ENCODE measurements at regions not wholly inside any gene's neighbourhood (a gene's known extent, or its start where the extent isn't known, plus 50 kb on each side); places are given as distances from the start of the nearest gene placed in this dataset.

GRCh38 chr7:36035186-36035585 lies 117.9 kb upstream of the EEPD1 start:
- CTCF ChIA-PET = no interaction called here

GRCh38 chr7:36036590-36036989 lies 116.5 kb upstream of the EEPD1 start:
- DNase-seq = no peak

More at GRCh38 chr7:36035186-36035585, 117.9 kb upstream of the EEPD1 start:
- peaks cover 33% of the 10 kb centered on the region for H3K27me3 Mint-ChIP-seq
- DNase-seq = no peak
- no peaks in the 10 kb centered on the region for H3K36me3 Mint-ChIP-seq
- H3K4me3 Mint-ChIP-seq = no peak overlapping the region
- no peaks in the 10 kb centered on the region for H3K9me3 Mint-ChIP-seq
- no peak overlapping the region for H3K27ac Mint-ChIP-seq
- H3K4me1 Mint-ChIP-seq = no peaks in the 10 kb centered on the region

GRCh38 chr7:36037121-36037662 lies 115.9 kb upstream of the EEPD1 start:
- peaks cover 25% of the 10 kb centered on the region for H3K27me3 Mint-ChIP-seq
- H3K9me3 Mint-ChIP-seq = no peaks in the 10 kb centered on the region
- no peak overlapping the region for H3K4me3 Mint-ChIP-seq
- CTCF ChIA-PET = no interaction called here
- no peak for DNase-seq
- no peak overlapping the region for H3K27ac Mint-ChIP-seq
- no peaks in the 10 kb centered on the region for H3K36me3 Mint-ChIP-seq
- no peaks in the 10 kb centered on the region for H3K4me1 Mint-ChIP-seq

More at GRCh38 chr7:36036590-36036989, 116.5 kb upstream of the EEPD1 start:
- Mint-ChIP-seq H3K9me3 (no peaks in the 10 kb centered on the region), H3K36me3 (no peaks in the 10 kb centered on the region), H3K4me3 (no peak overlapping the region), H3K4me1 (no peaks in the 10 kb centered on the region), H3K27ac (no peak overlapping the region), H3K27me3 (peaks cover 31% of the 10 kb centered on the region)
- CTCF ChIA-PET = no interaction called here

GRCh38 chr7:36038063-36038721 lies 114.9 kb upstream of the EEPD1 start:
- Mint-ChIP-seq H3K36me3 (no peaks in the 10 kb centered on the region), H3K27ac (no peak overlapping the region), H3K4me1 (no peaks in the 10 kb centered on the region), H3K4me3 (no peak overlapping the region), H3K27me3 (peaks cover 19% of the 10 kb centered on the region), H3K9me3 (no peaks in the 10 kb centered on the region)
- DNase-seq = no peak
- CTCF ChIA-PET = no interaction called here

GRCh38 chr7:36039243-36039642 lies 113.8 kb upstream of the EEPD1 start:
- no peaks in the 10 kb centered on the region for H3K36me3 Mint-ChIP-seq
- no peak overlapping the region for H3K27ac Mint-ChIP-seq
- H3K4me3 Mint-ChIP-seq = no peak overlapping the region
- DNase-seq = no peak
- no peaks in the 10 kb centered on the region for H3K9me3 Mint-ChIP-seq
- peaks cover 11% of the 10 kb centered on the region for H3K27me3 Mint-ChIP-seq
- CTCF ChIA-PET = interaction anchor here (1.0 kb wide), 1 partner anchor 253 kb away, joined by 3 read pairs; no protein-coding TSS in a partner anchor
- H3K4me1 Mint-ChIP-seq = no peaks in the 10 kb centered on the region

GRCh38 chr7:36039671-36040070 lies 113.4 kb upstream of the EEPD1 start:
- no peak overlapping the region for H3K4me3 Mint-ChIP-seq
- CTCF ChIA-PET = interaction anchor here (1.0 kb wide), 1 partner anchor 253 kb away, joined by 3 read pairs; no protein-coding TSS in a partner anchor

GRCh38 chr7:36040679-36041078 lies 112.4 kb upstream of the EEPD1 start:
- no peak for DNase-seq
- H3K9me3 Mint-ChIP-seq = no peaks in the 10 kb centered on the region
- H3K4me1 Mint-ChIP-seq = no peaks in the 10 kb centered on the region
- CTCF ChIA-PET = no interaction called here
- H3K27ac Mint-ChIP-seq = no peak overlapping the region
- no peaks in the 10 kb centered on the region for H3K36me3 Mint-ChIP-seq
- H3K4me3 Mint-ChIP-seq = no peak overlapping the region
- H3K27me3 Mint-ChIP-seq = peaks cover 11% of the 10 kb centered on the region

More at GRCh38 chr7:36039671-36040070, 113.4 kb upstream of the EEPD1 start:
- no peak for DNase-seq
- no peaks in the 10 kb centered on the region for H3K36me3 Mint-ChIP-seq
- H3K27me3 Mint-ChIP-seq = peaks cover 11% of the 10 kb centered on the region
- no peaks in the 10 kb centered on the region for H3K4me1 Mint-ChIP-seq
- H3K9me3 Mint-ChIP-seq = no peaks in the 10 kb centered on the region
- no peak overlapping the region for H3K27ac Mint-ChIP-seq

- H3K9me3 Mint-ChIP-seq = no peaks in the 10 kb centered on the region
- CTCF ChIA-PET = no interaction called here
- H3K27ac Mint-ChIP-seq = no peak overlapping the region
- H3K27me3 Mint-ChIP-seq = peaks cover 6% of the 10 kb centered on the region
- H3K4me3 Mint-ChIP-seq = no peak overlapping the region
- no peaks in the 10 kb centered on the region for H3K36me3 Mint-ChIP-seq
- no peaks in the 10 kb centered on the region for H3K4me1 Mint-ChIP-seq
- DNase-seq = no peak
Measured at GRCh38 chr7:36044101-36044892, 108.8 kb upstream of the EEPD1 start.

GRCh38 chr7:36045326-36045725 lies 107.7 kb upstream of the EEPD1 start:
- DNase-seq = no peak
- Mint-ChIP-seq H3K36me3 (no peaks in the 10 kb centered on the region), H3K9me3 (no peaks in the 10 kb centered on the region), H3K4me3 (no peak overlapping the region), H3K27me3 (peaks cover 6% of the 10 kb centered on the region), H3K27ac (no peak overlapping the region), H3K4me1 (no peaks in the 10 kb centered on the region)
- CTCF ChIA-PET = no interaction called here

GRCh38 chr7:36045830-36046341 lies 107.2 kb upstream of the EEPD1 start:
- CTCF ChIA-PET = no interaction called here
- Mint-ChIP-seq H3K27ac (no peak overlapping the region), H3K4me1 (no peaks in the 10 kb centered on the region), H3K9me3 (no peaks in the 10 kb centered on the region), H3K4me3 (no peak overlapping the region), H3K36me3 (no peaks in the 10 kb centered on the region), H3K27me3 (peaks cover 6% of the 10 kb centered on the region)
- DNase-seq = no peak

GRCh38 chr7:36047091-36047658 lies 105.9 kb upstream of the EEPD1 start:
- CTCF ChIA-PET = no interaction called here

GRCh38 chr7:36048141-36048901 lies 104.7 kb upstream of the EEPD1 start:
- DNase-seq = no peak
- H3K36me3 Mint-ChIP-seq = no peaks in the 10 kb centered on the region
- no peak overlapping the region for H3K4me3 Mint-ChIP-seq
- no peak overlapping the region for H3K27ac Mint-ChIP-seq
- H3K27me3 Mint-ChIP-seq = peaks cover 7% of the 10 kb centered on the region
- CTCF ChIA-PET = no interaction called here
- H3K9me3 Mint-ChIP-seq = no peaks in the 10 kb centered on the region
- H3K4me1 Mint-ChIP-seq = no peaks in the 10 kb centered on the region

More at GRCh38 chr7:36047091-36047658, 105.9 kb upstream of the EEPD1 start:
- H3K27me3 Mint-ChIP-seq = peaks cover 6% of the 10 kb centered on the region
- DNase-seq = no peak
- H3K36me3 Mint-ChIP-seq = no peaks in the 10 kb centered on the region
- H3K27ac Mint-ChIP-seq = no peak overlapping the region
- no peaks in the 10 kb centered on the region for H3K9me3 Mint-ChIP-seq
- H3K4me3 Mint-ChIP-seq = no peak overlapping the region
- H3K4me1 Mint-ChIP-seq = no peaks in the 10 kb centered on the region

GRCh38 chr7:36048902-36049240 lies 104.2 kb upstream of the EEPD1 start:
- H3K4me3 Mint-ChIP-seq = no peak overlapping the region
- CTCF ChIA-PET = no interaction called here
- H3K9me3 Mint-ChIP-seq = no peaks in the 10 kb centered on the region
- DNase-seq = no peak
- H3K4me1 Mint-ChIP-seq = no peaks in the 10 kb centered on the region
- peaks cover 13% of the 10 kb centered on the region for H3K27me3 Mint-ChIP-seq
- no peak overlapping the region for H3K27ac Mint-ChIP-seq
- no peaks in the 10 kb centered on the region for H3K36me3 Mint-ChIP-seq

GRCh38 chr7:36051501-36051900 lies 101.6 kb upstream of the EEPD1 start:
- Mint-ChIP-seq H3K9me3 (no peaks in the 10 kb centered on the region), H3K4me3 (no peak overlapping the region), H3K27me3 (peaks cover 13% of the 10 kb centered on the region), H3K36me3 (no peaks in the 10 kb centered on the region), H3K27ac (no peak overlapping the region), H3K4me1 (no peaks in the 10 kb centered on the region)
- no peak for DNase-seq
- CTCF ChIA-PET = no interaction called here

Measured in activated naive CD4-positive, alpha-beta T cell treated with anti-CD3 and anti-CD28 coated beads, Interleukin-2, amount 10 ng/mL, durations not matched to agents 7 days and 5 days (primary cell).